Stimulated activated CD4-positive, alpha-beta T cell treated with anti-CD3 and anti-CD28 coated beads, Interleukin-15, amount 100 ng/mL, for 48 hours (primary cell): ENCODE measurements at regions not wholly inside any gene's neighbourhood (a gene's known extent, or its start where the extent isn't known, plus 50 kb on each side); places are given as distances from the start of the nearest gene placed in this dataset.
"Not testable (repeated sequence)": the region's sequence is repeated elsewhere in the genome, so short reads cannot be mapped to it uniquely, and the experiment has no call there.

Source experiments
- DNase-seq, 2 donors: peaks; one replicate each; pipeline ENCODE4 v3.0.0-alpha.2; 2020; ENCODE audit warnings: low read depth in 2 of 2

GRCh38 chr4:18180892-18181291 lies 159.3 kb upstream of the LCORL start:
- DNase-seq, result no peak

- DNase-seq, result no peak
Observed at GRCh38 chr4:18180122-18180521, 158.6 kb upstream of the LCORL start.

- DNase-seq, result no peak
Observed at GRCh38 chr4:18171896-18172295, 150.3 kb upstream of the LCORL start.

GRCh38 chr4:18167831-18168230 lies 146.3 kb upstream of the LCORL start:
- DNase-seq, result no peak

GRCh38 chr4:18166925-18167324 lies 145.4 kb upstream of the LCORL start:
- no peak for DNase-seq

- no peak for DNase-seq
Observed at GRCh38 chr4:18162453-18162852, 140.9 kb upstream of the LCORL start.

GRCh38 chr4:18159117-18159912 lies 137.8 kb upstream of the LCORL start:
- DNase-seq, result not testable (repeated sequence)

GRCh38 chr4:18155067-18156041 lies 133.8 kb upstream of the LCORL start:
- DNase-seq, result no peak

- no peak for DNase-seq
Observed at GRCh38 chr4:18138076-18138665, 116.6 kb upstream of the LCORL start.

GRCh38 chr4:18134111-18134510 lies 112.6 kb upstream of the LCORL start:
- DNase-seq, result no peak

- DNase-seq, result no peak
Observed at GRCh38 chr4:18130256-18130655, 108.7 kb upstream of the LCORL start.

GRCh38 chr4:18128241-18128640 lies 106.7 kb upstream of the LCORL start:
- DNase-seq, result no peak

- no peak for DNase-seq
Observed at GRCh38 chr4:18127030-18127429, 105.5 kb upstream of the LCORL start.

- no peak for DNase-seq
Observed at GRCh38 chr4:18113710-18114331, 92.3 kb upstream of the LCORL start.

GRCh38 chr4:18111081-18111480 lies 89.5 kb upstream of the LCORL start:
- no peak for DNase-seq

- DNase-seq, result no peak
Observed at GRCh38 chr4:18110099-18110498, 88.5 kb upstream of the LCORL start.

- no peak for DNase-seq
Observed at GRCh38 chr4:18109676-18110075, 88.1 kb upstream of the LCORL start.

GRCh38 chr4:18107848-18108528 lies 86.4 kb upstream of the LCORL start:
- DNase-seq, result not testable (repeated sequence)

GRCh38 chr4:18106620-18107019 lies 85.1 kb upstream of the LCORL start:
- no peak for DNase-seq

- DNase-seq, result no peak
Observed at GRCh38 chr4:18105030-18106011, 83.8 kb upstream of the LCORL start.
